ENCODE measurements at regions not wholly inside any gene's neighbourhood (a gene's known extent, or its start where the extent isn't known, plus 50 kb on each side); places are given as distances from the start of the nearest gene placed in this dataset.

DNA sequence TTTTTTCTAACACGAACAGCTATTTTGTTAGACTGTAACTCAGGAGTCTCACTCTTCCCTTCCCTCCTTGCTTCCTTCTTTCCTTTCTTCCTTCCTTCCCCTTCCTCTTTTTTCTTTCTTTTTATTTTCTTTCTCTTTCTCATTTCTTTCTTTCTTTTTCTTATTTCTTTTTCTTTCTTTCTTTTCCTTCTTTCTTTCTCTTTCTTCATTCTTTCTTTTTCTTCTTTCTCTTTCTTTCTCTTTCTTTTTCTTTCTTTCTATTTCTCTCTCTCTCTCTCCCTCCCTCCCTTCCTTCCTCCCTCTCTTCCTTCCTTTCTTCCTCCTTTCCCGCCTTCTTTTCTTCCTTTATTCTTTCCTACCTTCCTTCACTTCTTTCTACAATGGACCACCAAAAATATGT is 1443.0 kb upstream of the LRRTM3 start:
- no peaks in the 10 kb centered on the region for H4K20me1 ChIP-seq (ENCODE audit: control insufficient read depth, insufficient read depth, low read length, poor library complexity, severe bottlenecking)
- H3K27ac Mint-ChIP-seq: no peak overlapping the region
- H3K27me3 Mint-ChIP-seq: no peaks in the 10 kb centered on the region
- CTCF ChIA-PET: no interaction called here
- no peaks in the 10 kb centered on the region for H3K36me3 ChIP-seq (replicated peaks in 1 of 2; ENCODE audit: control extremely low read depth in 1 of 2, control insufficient read depth in 1 of 2, extremely low read depth in 1 of 2, insufficient read depth in 2 of 2, low read length in 1 of 2)
- H3K4me3 Mint-ChIP-seq: no peak overlapping the region
- H3K79me2 ChIP-seq (ENCODE audit: control insufficient read depth, insufficient read depth, low read length): no peaks in the 10 kb centered on the region
- no peak overlapping the region for H3K27ac ChIP-seq (ENCODE audit: low read length in 2 of 2)
- no peaks in the 10 kb centered on the region for H3K4me1 Mint-ChIP-seq
- H3K9ac ChIP-seq (ENCODE audit: low read length): no peak overlapping the region
- no peak overlapping the region for H3K4me2 ChIP-seq (replicated peaks; ENCODE audit: low read depth, low read length, poor library complexity, severe bottlenecking)
- 92% methylated on average over 1 of the region's 2 CpGs for WGBS (ENCODE audit: insufficient coverage)
- peaks cover 4% of the 10 kb centered on the region for H3K9me3 Mint-ChIP-seq (ENCODE audit: insufficient read depth)
- H3K9me3 ChIP-seq (ENCODE audit: control extremely low read depth in 1 of 3, control insufficient read depth in 2 of 3, insufficient read depth in 1 of 3, low read length in 2 of 3): no peaks in the 10 kb centered on the region
- DNase-seq (no peak), ATAC-seq (ENCODE audit: low read depth) (no peak)
- H3K4me3 ChIP-seq (ENCODE audit: control extremely low read depth in 1 of 5, extremely low read depth in 1 of 5, insufficient read depth in 1 of 5, low read depth in 2 of 5, low read length in 4 of 5): no peak overlapping the region
- H3K27me3 ChIP-seq (replicated peaks in 1 of 4; ENCODE audit: control extremely low read depth in 1 of 4, control insufficient read depth in 3 of 4, insufficient read depth in 4 of 4, low read length in 3 of 4): no peaks in the 10 kb centered on the region
- TF ChIP-seq, protein P1, sequence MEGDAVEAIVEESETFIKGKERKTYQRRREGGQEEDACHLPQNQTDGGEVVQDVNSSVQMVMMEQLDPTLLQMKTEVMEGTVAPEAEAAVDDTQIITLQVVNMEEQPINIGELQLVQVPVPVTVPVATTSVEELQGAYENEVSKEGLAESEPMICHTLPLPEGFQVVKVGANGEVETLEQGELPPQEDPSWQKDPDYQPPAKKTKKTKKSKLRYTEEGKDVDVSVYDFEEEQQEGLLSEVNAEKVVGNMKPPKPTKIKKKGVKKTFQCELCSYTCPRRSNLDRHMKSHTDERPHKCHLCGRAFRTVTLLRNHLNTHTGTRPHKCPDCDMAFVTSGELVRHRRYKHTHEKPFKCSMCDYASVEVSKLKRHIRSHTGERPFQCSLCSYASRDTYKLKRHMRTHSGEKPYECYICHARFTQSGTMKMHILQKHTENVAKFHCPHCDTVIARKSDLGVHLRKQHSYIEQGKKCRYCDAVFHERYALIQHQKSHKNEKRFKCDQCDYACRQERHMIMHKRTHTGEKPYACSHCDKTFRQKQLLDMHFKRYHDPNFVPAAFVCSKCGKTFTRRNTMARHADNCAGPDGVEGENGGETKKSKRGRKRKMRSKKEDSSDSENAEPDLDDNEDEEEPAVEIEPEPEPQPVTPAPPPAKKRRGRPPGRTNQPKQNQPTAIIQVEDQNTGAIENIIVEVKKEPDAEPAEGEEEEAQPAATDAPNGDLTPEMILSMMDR (IDR thresholded peaks at IDR 0.05): peak; percentile 20
- no peak for TF ChIP-seq EZH2 (IDR thresholded peaks at IDR 0.05; ENCODE audit: borderline replicate concordance, insufficient read depth, low read depth, low read length, poor library complexity, severe bottlenecking)
- intact Hi-C loops (cut with micrococcal nuclease): no loop called here
- POLR2A ChIA-PET: no interaction called here
- no peaks in the 10 kb centered on the region for H3K4me1 ChIP-seq (ENCODE audit: control insufficient read depth in 2 of 2, insufficient read depth in 2 of 2, low read length in 2 of 2)
- no peak overlapping the region for H2AFZ ChIP-seq (ENCODE audit: insufficient read depth, low read depth, low read length, poor library complexity, severe bottlenecking)

DNA sequence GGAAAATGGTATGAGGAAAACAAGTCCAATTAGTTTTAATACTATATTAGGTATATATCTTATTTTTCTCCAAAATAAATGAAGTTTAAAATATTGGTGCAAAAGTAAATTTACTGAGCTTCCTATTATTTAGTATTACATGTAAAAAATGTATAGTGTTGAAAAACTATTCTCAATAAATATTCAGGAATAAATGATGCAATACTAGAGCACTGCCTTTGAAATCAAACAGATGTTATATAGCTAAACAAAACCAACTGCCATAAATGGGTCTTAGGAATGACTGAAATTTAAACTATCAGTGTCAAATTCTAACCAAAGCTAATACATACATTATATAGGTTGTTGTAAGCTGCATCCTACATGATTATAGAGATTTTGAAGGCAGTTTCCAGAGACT is 1434.0 kb upstream of the LRRTM3 start:
- no peak for ATAC-seq (ENCODE audit: low read depth)
- Mint-ChIP-seq H3K4me1 (no peaks in the 10 kb centered on the region), H3K27ac (no peak overlapping the region), H3K27me3 (no peaks in the 10 kb centered on the region), H3K4me3 (no peak overlapping the region), H3K9me3 (ENCODE audit: insufficient read depth) (peaks cover 2% of the 10 kb centered on the region)
- Histone ChIP-seq H3K79me2 (ENCODE audit: control insufficient read depth, insufficient read depth, low read length) (no peaks in the 10 kb centered on the region), H3K9ac (ENCODE audit: low read length) (no peak overlapping the region), H3K9me3 (ENCODE audit: control extremely low read depth in 1 of 3, control insufficient read depth in 2 of 3, insufficient read depth in 1 of 3, low read length in 2 of 3) (no peaks in the 10 kb centered on the region), H4K20me1 (ENCODE audit: control insufficient read depth, insufficient read depth, low read length, poor library complexity, severe bottlenecking) (no peaks in the 10 kb centered on the region), H3K36me3 (replicated peaks in 1 of 2; ENCODE audit: control extremely low read depth in 1 of 2, control insufficient read depth in 1 of 2, extremely low read depth in 1 of 2, insufficient read depth in 2 of 2, low read length in 1 of 2) (no peaks in the 10 kb centered on the region), H3K27me3 (replicated peaks in 1 of 4; ENCODE audit: control extremely low read depth in 1 of 4, control insufficient read depth in 3 of 4, insufficient read depth in 4 of 4, low read length in 3 of 4) (no peaks in the 10 kb centered on the region), H3K4me1 (ENCODE audit: control insufficient read depth in 2 of 2, insufficient read depth in 2 of 2, low read length in 2 of 2) (no peaks in the 10 kb centered on the region), H3K4me3 (ENCODE audit: control extremely low read depth in 1 of 5, extremely low read depth in 1 of 5, insufficient read depth in 1 of 5, low read depth in 2 of 5, low read length in 4 of 5) (no peak overlapping the region), H2AFZ (ENCODE audit: insufficient read depth, low read depth, low read length, poor library complexity, severe bottlenecking) (no peak overlapping the region), H3K27ac (ENCODE audit: low read length in 2 of 2) (no peak overlapping the region), H3K4me2 (replicated peaks; ENCODE audit: low read depth, low read length, poor library complexity, severe bottlenecking) (no peak overlapping the region)
- intact Hi-C loops (cut with micrococcal nuclease): no loop called here
- DNase-seq: no peak
- ChIA-PET POLR2A (no interaction called here), CTCF (no interaction called here)
- TF ChIP-seq EZH2 (IDR thresholded peaks at IDR 0.05; ENCODE audit: borderline replicate concordance, insufficient read depth, low read depth, low read length, poor library complexity, severe bottlenecking): no peak

Data from B cell (primary cell).